H1 (cell line): ENCODE measurements at regions not wholly inside any gene's neighbourhood (a gene's known extent, or its start where the extent isn't known, plus 50 kb on each side); places are given as distances from the start of the nearest gene placed in this dataset.

Experiments
- CTCF ChIA-PET: fragments of 300-600 bp; sonication (Branson Sonifier 250); formaldehyde crosslinking; loops from one replicate; lab custom pipeline; 2021; ENCODE audit not compliant: partially characterized antibody; lab: Charles Lee
- POLR2A ChIA-PET: fragments of 300-600 bp; sonication (Branson Sonifier 250); formaldehyde crosslinking; loops from one replicate; lab custom pipeline; 2021; ENCODE audit warnings: inconsistent platforms; ENCODE audit not compliant: partially characterized antibody; lab: Charles Lee
- DNase-seq, 2 experiments: peaks; one replicate each; pipeline versions ENCODE4 v3.0.0 to v3.0.0-alpha.2; 2010 to 2022; ENCODE audit warnings: low spot score in 2 of 2, low read depth in 1 of 2, mixed read lengths in 1 of 2
- FAIRE-seq: peaks from 2 replicates; lab custom pipeline; 2011; peaks lifted over from hg19 to GRCh38; lab: Jason Lieb, UNC
- H2AFZ ChIP-seq: 2 replicates; pipeline ENCODE4 v1.8.1; 2012; ENCODE audit warnings: low read length, inconsistent platforms
- H2AK5ac ChIP-seq: 2 replicates; pipeline ENCODE4 v1.6.1; 2013; ENCODE audit warnings: low read depth, low read length
- H2BK120ac ChIP-seq: replicated peaks from 2 replicates; pipeline ENCODE3; 2013; ENCODE audit warnings: low read depth, low read length, inconsistent platforms
- H2BK12ac ChIP-seq: 2 replicates; pipeline ENCODE4 v1.6.1; 2013; ENCODE audit warnings: low read depth, low read length
- H2BK15ac ChIP-seq: 2 replicates; pipeline ENCODE4 v1.6.1; 2013; ENCODE audit warnings: low read length
- H2BK20ac ChIP-seq: 2 replicates; pipeline ENCODE4 v1.6.1; 2013; ENCODE audit warnings: low read length
- H2BK5ac ChIP-seq: 2 replicates; pipeline ENCODE4 v1.6.1; 2013; ENCODE audit warnings: low read depth, low read length
- H3K14ac ChIP-seq: 2 replicates; pipeline ENCODE4 v1.6.1; 2013; ENCODE audit warnings: inconsistent platforms; ENCODE audit not compliant: insufficient read length
- H3K18ac ChIP-seq: 2 replicates; pipeline ENCODE4 v1.6.1; 2013; ENCODE audit warnings: low read length; ENCODE audit errors: extremely low read depth
- H3K23ac ChIP-seq: 2 replicates; pipeline ENCODE4 v1.6.1; 2013; ENCODE audit warnings: inconsistent platforms; ENCODE audit not compliant: insufficient read length
- H3K23me2 ChIP-seq: 2 replicates; pipeline ENCODE4 v1.6.1; 2013; ENCODE audit warnings: low read depth, low read length
- H3K27ac ChIP-seq: 2 replicates; pipeline ENCODE4 v1.6.1; 2011; ENCODE audit warnings: low read depth, low read length, inconsistent platforms
- H3K27me3 ChIP-seq, 4 experiments: replicated peaks in 1 of 4; 1 replicate in 1 of 4; 2 replicates in 3 of 4; pipeline versions ENCODE4 v1.6.1 to v1.8.1; 2011 to 2013; ENCODE audit warnings: low read length in 3 of 4, mild to moderate bottlenecking in 3 of 4, inconsistent platforms in 2 of 4, mixed read lengths in 2 of 4, moderate library complexity in 1 of 4; ENCODE audit not compliant: control insufficient read depth in 3 of 4, insufficient read depth in 3 of 4; ENCODE audit errors: extremely low read depth in 1 of 4
- H3K36me3 ChIP-seq, 4 experiments: 2 replicates each; pipeline versions ENCODE4 v1.6.1 to v1.8.1; 2011 to 2013; ENCODE audit warnings: mild to moderate bottlenecking in 4 of 4, low read length in 3 of 4, moderate library complexity in 2 of 4, control low read depth in 1 of 4, inconsistent platforms in 1 of 4; ENCODE audit not compliant: insufficient read depth in 4 of 4, control insufficient read depth in 2 of 4
- H3K4ac ChIP-seq: replicated peaks from 2 replicates; pipeline ENCODE3; 2013; ENCODE audit warnings: low read length, low read depth, mixed read lengths, inconsistent platforms; ENCODE audit not compliant: insufficient read length
- H3K4me1 ChIP-seq, 4 experiments: replicated peaks in 1 of 4; 1 replicate in 1 of 4; 2 replicates in 3 of 4; pipeline versions ENCODE4 v1.6.1 to v1.8.1; 2011 to 2013; ENCODE audit warnings: low read length in 3 of 4, inconsistent platforms in 2 of 4, mixed read lengths in 1 of 4; ENCODE audit not compliant: insufficient read depth in 4 of 4, control insufficient read depth in 3 of 4
- H3K4me2 ChIP-seq, 2 experiments: 2 replicates each; pipeline versions ENCODE4 v1.6.1 to v1.8.1; 2011 to 2013; ENCODE audit warnings: low read depth in 2 of 2, low read length in 2 of 2, control low read depth in 1 of 2, inconsistent platforms in 1 of 2, mild to moderate bottlenecking in 1 of 2; ENCODE audit not compliant: insufficient read depth in 1 of 2
- H3K4me3 ChIP-seq, 4 experiments: fragments of 200-600, 300-600 bp in 1 of 4; sonication (generic), shearing (Covaris generic), sonication (Bioruptor Twin) in 1 of 4; 2 replicates each; pipeline versions ENCODE4 v1.5.1 to v1.8.1; 2011 to 2016; ENCODE audit warnings: low read length in 4 of 4, low read depth in 3 of 4, control low read depth in 2 of 4, inconsistent platforms in 2 of 4, mild to moderate bottlenecking in 2 of 4, mixed read lengths in 1 of 4, moderate library complexity in 1 of 4; ENCODE audit not compliant: insufficient read depth in 2 of 4; ENCODE audit errors: extremely low read depth in 1 of 4
- H3K56ac ChIP-seq: replicated peaks from 2 replicates; pipeline ENCODE3; 2013; ENCODE audit warnings: low read depth, mild to moderate bottlenecking, mixed read lengths, low read length, inconsistent platforms; ENCODE audit not compliant: insufficient read length
- H3K79me1 ChIP-seq: 2 replicates; pipeline ENCODE4 v1.6.1; 2013; ENCODE audit warnings: low read depth, low read length, control low read depth
- H3K79me2 ChIP-seq, 2 experiments: 2 replicates each; pipeline versions ENCODE4 v1.6.1 to v1.8.1; 2012 to 2013; ENCODE audit warnings: low read length in 2 of 2, mild to moderate bottlenecking in 2 of 2, inconsistent platforms in 1 of 2; ENCODE audit not compliant: insufficient read depth in 2 of 2, control insufficient read depth in 1 of 2
- H3K9ac ChIP-seq, 4 experiments: replicated peaks in 1 of 4; 1 replicate in 1 of 4; 2 replicates in 3 of 4; pipeline versions ENCODE4 v1.6.1 to v1.8.1; 2011 to 2013; ENCODE audit warnings: low read depth in 3 of 4, low read length in 3 of 4, control low read depth in 2 of 4, mild to moderate bottlenecking in 2 of 4, moderate library complexity in 2 of 4, inconsistent platforms in 1 of 4; ENCODE audit errors: extremely low read depth in 1 of 4
- H3K9me3 ChIP-seq, 2 experiments: 2 replicates each; pipeline versions ENCODE4 v1.6.1 to v1.8.1; 2012 to 2013; ENCODE audit warnings: mild to moderate bottlenecking in 2 of 2, moderate library complexity in 2 of 2, control low read depth in 1 of 2, inconsistent platforms in 1 of 2, low read depth in 1 of 2, low read length in 1 of 2, mixed read lengths in 1 of 2; ENCODE audit not compliant: insufficient read depth in 2 of 2
- H4K20me1 ChIP-seq, 2 experiments: replicated peaks in 1 of 2; 2 replicates each; pipeline versions ENCODE3 to v1.8.1; 2011 to 2013; ENCODE audit warnings: inconsistent platforms in 2 of 2, low read length in 2 of 2, mild to moderate bottlenecking in 1 of 2; ENCODE audit not compliant: insufficient read depth in 2 of 2, control insufficient read depth in 1 of 2
- H4K5ac ChIP-seq: 2 replicates; pipeline ENCODE4 v1.6.1; 2013; ENCODE audit warnings: low read length, low read depth, mixed read lengths, inconsistent platforms; ENCODE audit not compliant: insufficient read length
- H4K8ac ChIP-seq: 2 replicates; pipeline ENCODE4 v1.8.0; 2013; ENCODE audit warnings: mild to moderate bottlenecking, moderate library complexity, low read length, inconsistent platforms; ENCODE audit not compliant: insufficient read depth; ENCODE audit errors: extremely low read depth
- H4K91ac ChIP-seq: replicated peaks from 2 replicates; pipeline ENCODE3; 2013; ENCODE audit warnings: low read length, mixed read lengths, inconsistent platforms; ENCODE audit not compliant: insufficient read length
- ASH2L ChIP-seq: fragments of 200-600, 300-600 bp; sonication (generic); IDR thresholded peaks from one replicate; pipeline ENCODE4 v1.7.1; 2017; ENCODE audit warnings: low read length
- WGBS, 2 experiments: shearing (Covaris generic) in 1 of 2; methylation state at CpG; one replicate each; pipeline versions ENCODE4 v1.1.6 to v1.1.7; 2013 to 2015; ENCODE audit warnings: low lambda C conversion rate in 2 of 2, mixed read lengths in 2 of 2, inconsistent platforms in 1 of 2, low coverage in 1 of 2, missing lambda C conversion rate in 1 of 2; ENCODE audit not compliant: insufficient replicate concordance in 2 of 2, insufficient coverage in 1 of 2, insufficient read length in 1 of 2; ENCODE audit errors: extremely low coverage in 1 of 2, missing lambda C conversion rate in 1 of 2; 5-methylcytosine and 5-hydroxymethylcytosine counted together

DNA sequence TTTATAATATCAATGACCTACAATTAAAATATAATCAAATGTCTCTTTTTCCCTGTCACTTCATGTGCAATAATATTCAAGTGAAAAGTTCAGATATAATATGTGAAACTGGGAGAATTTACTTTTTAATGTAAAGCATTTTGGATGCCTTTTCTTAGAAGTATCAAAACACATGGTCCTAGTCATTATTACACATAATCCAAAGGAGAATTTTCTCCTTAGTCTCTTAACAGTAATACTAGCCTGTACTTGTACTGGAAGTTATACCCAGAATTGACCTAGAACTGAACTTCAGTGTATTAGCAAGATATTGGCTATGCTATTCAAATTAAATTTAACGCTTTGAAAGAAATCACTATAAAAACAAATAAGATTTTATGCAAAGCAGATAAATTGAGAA, 842.6 kb upstream of the MANEA start:
- ChIA-PET CTCF (no interaction called here), POLR2A (no interaction called here)
- H3K18ac ChIP-seq = no peak overlapping the region
- no peaks in the 10 kb centered on the region for H3K9me3 ChIP-seq
- H4K8ac ChIP-seq = no peak overlapping the region
- DNase-seq (no peak), FAIRE-seq (no peak)
- no peak overlapping the region for H2AFZ ChIP-seq
- H3K27ac ChIP-seq = no peak overlapping the region
- H3K9ac ChIP-seq = no peak overlapping the region
- no peaks in the 10 kb centered on the region for H3K4me1 ChIP-seq
- no peak overlapping the region for H4K5ac ChIP-seq
- no peak overlapping the region for H2BK20ac ChIP-seq
- no peak for TF ChIP-seq ASH2L
- H3K4me2 ChIP-seq = no peak overlapping the region
- H3K36me3 ChIP-seq = no peaks in the 10 kb centered on the region
- H3K14ac ChIP-seq = no peak overlapping the region
- no peak overlapping the region for H2BK5ac ChIP-seq
- H4K91ac ChIP-seq = no peak overlapping the region
- no peak overlapping the region for H3K23ac ChIP-seq
- no peak overlapping the region for H2BK120ac ChIP-seq
- no peaks in the 10 kb centered on the region for H4K20me1 ChIP-seq
- no peaks in the 10 kb centered on the region for H3K79me2 ChIP-seq
- no peak overlapping the region for H2BK12ac ChIP-seq
- no peak overlapping the region for H3K4me3 ChIP-seq
- H2BK15ac ChIP-seq = no peak overlapping the region
- H3K79me1 ChIP-seq = no peaks in the 10 kb centered on the region
- no peaks in the 10 kb centered on the region for H3K27me3 ChIP-seq
- H3K23me2 ChIP-seq = no peaks in the 10 kb centered on the region
- no peak overlapping the region for H3K4ac ChIP-seq
- no peak overlapping the region for H2AK5ac ChIP-seq
- no peak overlapping the region for H3K56ac ChIP-seq
- 95% methylated on average over 1 of the region's 1 CpG; no CpG with 5 or more reads in 1 of the 2 experiments for WGBS, 2 experiments
